ENCODE measurements at regions not wholly inside any gene's neighbourhood (a gene's known extent, or its start where the extent isn't known, plus 50 kb on each side); places are given as distances from the start of the nearest gene placed in this dataset.
A peak's percentile ranks its signal among the peaks of the same experiment; 100 is the strongest.

DNA sequence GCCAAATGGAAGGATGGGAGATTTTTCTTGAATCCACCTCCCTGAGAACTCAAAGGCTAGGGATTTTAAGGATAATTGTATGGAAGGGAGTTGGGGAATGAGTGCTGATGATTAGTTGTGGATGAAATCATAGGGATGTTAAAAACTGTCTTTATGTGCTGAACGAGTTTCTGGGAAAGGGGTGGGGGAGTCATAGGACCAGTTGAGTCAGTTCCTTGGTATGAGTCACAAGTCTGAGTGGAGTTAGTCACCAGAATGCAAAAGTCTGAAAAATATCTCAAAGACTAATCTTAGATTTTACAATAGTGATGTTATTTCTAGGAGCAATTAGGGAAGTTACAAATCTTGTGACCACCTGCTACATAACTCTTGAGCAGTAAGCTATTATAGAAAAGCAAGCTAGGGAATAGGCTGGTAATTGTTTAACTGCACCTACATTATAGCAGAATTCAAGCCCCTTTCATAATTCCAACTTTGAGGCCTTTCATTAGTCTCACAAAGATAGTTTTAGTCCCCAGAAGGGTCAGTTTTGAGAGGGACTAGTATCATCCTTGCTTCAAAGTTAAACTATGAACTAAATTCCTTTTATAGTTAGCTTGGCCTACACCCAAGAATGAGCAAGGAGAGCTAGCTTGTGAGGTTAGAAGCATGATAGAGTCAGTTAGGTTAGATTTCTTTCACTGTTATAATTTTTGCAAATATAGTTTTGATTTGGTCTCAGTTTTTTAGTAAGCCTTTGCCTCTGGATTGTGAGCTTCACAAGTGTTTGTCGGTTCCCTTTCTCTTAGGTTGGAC, 668.0 kb downstream of the ETS1 start:
- DNase-seq (ENCODE audit: low read depth) = peak; percentile 91
- H3K4me3 ChIP-seq (ENCODE audit: low read depth, low read length) = no peak overlapping the region
- TF ChIP-seq, protein P1, sequence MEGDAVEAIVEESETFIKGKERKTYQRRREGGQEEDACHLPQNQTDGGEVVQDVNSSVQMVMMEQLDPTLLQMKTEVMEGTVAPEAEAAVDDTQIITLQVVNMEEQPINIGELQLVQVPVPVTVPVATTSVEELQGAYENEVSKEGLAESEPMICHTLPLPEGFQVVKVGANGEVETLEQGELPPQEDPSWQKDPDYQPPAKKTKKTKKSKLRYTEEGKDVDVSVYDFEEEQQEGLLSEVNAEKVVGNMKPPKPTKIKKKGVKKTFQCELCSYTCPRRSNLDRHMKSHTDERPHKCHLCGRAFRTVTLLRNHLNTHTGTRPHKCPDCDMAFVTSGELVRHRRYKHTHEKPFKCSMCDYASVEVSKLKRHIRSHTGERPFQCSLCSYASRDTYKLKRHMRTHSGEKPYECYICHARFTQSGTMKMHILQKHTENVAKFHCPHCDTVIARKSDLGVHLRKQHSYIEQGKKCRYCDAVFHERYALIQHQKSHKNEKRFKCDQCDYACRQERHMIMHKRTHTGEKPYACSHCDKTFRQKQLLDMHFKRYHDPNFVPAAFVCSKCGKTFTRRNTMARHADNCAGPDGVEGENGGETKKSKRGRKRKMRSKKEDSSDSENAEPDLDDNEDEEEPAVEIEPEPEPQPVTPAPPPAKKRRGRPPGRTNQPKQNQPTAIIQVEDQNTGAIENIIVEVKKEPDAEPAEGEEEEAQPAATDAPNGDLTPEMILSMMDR (IDR thresholded peaks at IDR 0.05; ENCODE audit: insufficient read depth, low read length) = no peak

DNA sequence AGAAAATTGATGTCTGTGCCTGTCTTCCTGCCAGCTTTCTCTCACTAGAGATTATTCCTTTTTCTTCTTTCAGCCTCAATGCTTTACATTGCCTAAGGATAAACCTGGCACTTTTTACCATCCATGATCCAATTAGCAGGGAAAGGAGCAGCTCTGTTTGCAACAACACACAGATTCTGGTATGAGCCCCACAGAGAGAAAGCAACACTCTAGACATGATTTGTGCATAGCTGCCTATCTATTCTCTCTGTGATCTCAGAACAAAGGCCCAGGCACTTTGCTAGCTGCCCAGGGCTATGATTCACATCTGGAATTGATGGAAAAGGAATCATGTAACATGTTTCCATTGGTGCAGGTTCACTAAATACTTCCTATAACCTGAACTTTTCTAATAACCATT, 685.0 kb downstream of the ETS1 start:
- peak; percentile 4 for DNase-seq (ENCODE audit: low read depth)
- no peak overlapping the region for H3K4me3 ChIP-seq (ENCODE audit: low read depth, low read length)
- TF ChIP-seq, protein P1 (IDR thresholded peaks at IDR 0.05; ENCODE audit: insufficient read depth, low read length) = no peak

DNA sequence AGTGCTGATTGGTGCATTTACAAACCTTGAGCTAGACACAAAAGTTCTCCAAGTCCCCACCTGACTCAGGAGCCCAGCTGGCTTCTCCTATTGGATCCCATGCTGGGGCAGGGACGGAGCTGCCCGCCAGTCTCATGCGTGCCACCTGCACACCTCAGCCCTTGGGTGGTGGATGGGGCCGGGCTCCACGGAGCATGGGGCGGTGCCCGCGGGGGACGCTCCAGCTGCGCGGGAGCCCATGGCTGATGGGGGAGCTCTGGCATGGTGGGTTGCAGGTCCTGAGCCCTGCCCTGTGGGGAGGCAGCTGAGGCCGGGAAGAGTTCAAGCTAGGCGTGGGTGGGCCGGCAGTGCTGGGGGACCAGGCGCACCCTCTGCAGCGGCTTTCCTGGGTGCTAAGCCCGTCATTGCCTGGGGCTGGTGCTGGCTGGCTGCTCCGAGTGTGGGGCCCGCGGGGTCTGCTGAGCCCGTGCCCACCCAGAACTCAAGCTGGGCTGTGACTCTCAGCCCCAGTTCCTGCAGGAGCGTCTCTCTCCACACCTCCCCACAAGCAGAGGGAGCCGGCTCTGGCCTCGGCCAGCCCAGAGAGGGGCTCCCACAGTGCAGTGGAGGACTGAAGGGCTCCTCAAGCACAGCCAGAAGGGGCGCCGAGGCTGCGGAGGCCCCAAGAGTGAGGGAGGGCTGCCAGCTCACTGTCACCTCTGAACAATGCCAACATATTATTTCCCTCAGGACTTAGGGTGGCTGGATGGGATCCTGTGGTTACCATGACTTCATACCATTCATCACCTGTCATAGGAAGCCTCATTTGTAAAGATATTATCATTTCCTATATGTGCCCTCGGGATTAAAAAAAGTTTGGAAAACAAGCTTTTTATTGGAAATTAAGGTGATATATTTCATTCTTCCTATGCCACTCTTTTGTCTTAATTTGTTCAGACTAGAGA, 688.7 kb downstream of the ETS1 start:
- no peak overlapping the region for H3K4me3 ChIP-seq (ENCODE audit: low read depth, low read length)
- TF ChIP-seq, protein P1 (IDR thresholded peaks at IDR 0.05; ENCODE audit: insufficient read depth, low read length) = no peak
- no peak for DNase-seq (ENCODE audit: low read depth)

DNA sequence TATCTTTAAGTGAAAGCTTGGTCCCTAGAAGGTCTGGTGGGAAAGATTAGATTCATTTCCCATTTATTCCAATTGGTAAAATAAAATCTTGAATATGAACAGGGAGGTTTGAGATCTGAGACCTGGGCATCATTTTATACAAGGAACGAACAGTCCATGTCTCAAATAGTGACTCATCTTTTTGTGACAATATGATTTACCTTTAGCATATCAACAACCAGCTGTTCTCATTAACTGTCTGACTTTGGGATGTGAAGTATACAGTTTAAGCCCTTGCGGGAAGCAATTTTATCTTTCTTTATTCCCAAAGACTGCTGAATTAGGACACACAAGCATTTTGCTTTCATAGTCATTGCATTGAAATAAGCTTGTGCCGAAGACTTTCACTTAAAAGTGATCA, 691.6 kb downstream of the ETS1 start:
- DNase-seq (ENCODE audit: low read depth) = no peak
- no peak overlapping the region for H3K4me3 ChIP-seq (ENCODE audit: low read depth, low read length)
- TF ChIP-seq, protein P1 (IDR thresholded peaks at IDR 0.05; ENCODE audit: insufficient read depth, low read length) = no peak

DNA sequence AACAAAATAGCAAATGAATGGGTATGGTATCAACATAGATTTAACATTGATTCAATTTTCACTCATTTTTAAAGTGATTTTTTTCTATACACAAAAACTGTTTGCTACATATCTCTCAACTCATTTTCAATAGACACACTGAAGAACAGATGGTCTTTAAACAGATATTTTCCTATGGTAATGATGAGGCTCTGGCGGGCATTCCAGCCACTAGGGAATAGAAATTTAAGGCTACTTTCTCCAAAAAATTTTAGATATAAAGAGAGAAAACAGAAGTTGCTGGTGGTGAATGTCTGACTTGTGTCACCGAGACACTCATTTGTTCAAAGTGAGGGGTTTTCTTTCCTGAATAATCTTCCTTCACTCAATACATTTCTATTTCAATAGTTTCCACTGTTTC, 693.0 kb downstream of the ETS1 start:
- no peak overlapping the region for H3K4me3 ChIP-seq (ENCODE audit: low read depth, low read length)
- DNase-seq (ENCODE audit: low read depth) = no peak
- TF ChIP-seq, protein P1 (IDR thresholded peaks at IDR 0.05; ENCODE audit: insufficient read depth, low read length) = no peak

DNA sequence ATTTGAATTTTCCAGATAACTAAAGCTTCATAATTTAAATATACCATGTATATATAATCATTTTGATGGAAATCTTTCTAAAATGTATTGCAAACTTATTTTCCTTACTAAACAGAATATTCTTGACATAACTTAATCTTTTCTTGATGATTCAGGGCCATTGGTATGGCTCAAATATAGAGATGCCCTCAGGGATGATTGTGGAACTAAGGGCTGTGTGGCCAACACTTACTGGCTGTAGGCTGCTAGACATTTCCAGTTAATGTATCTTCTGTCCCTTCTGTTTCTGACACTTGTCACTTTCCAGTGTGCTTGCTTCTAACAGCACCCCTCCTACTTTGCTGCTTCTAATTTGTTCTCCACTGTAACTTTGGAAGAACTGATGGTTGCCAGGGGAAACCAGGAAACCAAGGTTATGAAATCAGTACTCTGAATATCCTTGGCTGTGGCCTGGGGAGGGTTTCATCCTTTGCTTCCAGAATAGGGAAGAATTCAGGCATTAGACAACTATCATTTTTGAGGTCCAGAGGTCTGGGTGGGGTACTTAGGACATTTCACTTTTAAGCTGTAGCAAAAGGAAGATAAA, 697.2 kb downstream of the ETS1 start:
- no peak overlapping the region for H3K4me3 ChIP-seq (ENCODE audit: low read depth, low read length)
- DNase-seq (ENCODE audit: low read depth) = peak; percentile 39
- TF ChIP-seq, protein P1 (IDR thresholded peaks at IDR 0.05; ENCODE audit: insufficient read depth, low read length) = no peak

Measured in fibroblast of the aortic adventitia (primary cell).